ENCODE measurements at regions not wholly inside any gene's neighbourhood (a gene's known extent, or its start where the extent isn't known, plus 50 kb on each side); places are given as distances from the start of the nearest gene placed in this dataset.

DNA sequence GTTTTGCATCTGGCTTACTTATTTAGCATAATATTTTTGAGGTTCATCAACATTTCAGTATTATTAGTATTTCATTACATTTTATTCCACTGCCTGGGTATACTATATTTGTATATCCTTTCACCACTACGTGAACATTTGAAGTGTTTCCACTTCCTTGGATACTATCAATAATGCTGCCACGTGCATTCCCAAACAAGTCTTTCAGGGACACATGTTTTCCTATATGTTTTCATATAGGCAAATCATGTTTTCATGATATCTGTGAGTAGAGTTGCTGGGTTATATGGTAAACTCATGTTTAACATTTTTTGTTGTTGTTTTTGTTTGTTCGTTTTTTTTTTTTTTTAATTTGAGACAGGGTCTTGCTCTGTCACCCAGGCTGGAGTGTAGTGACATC, 380.1 kb downstream of the OMA1 start:
- H3K36me3 ChIP-seq = no peaks in the 10 kb centered on the region
- intact Hi-C loops (cut with DNase I) = no loop called here
- H3K4me3 ChIP-seq = no peak overlapping the region
- DNase-seq = no peak
- WGBS (ENCODE audit: insufficient coverage, low coverage, low lambda C conversion rate, missing lambda C conversion rate) = 82% methylated on average over 3 of the region's 3 CpGs
- H3K9me3 ChIP-seq = no peaks in the 10 kb centered on the region
- no peak for ATAC-seq
- no peaks in the 10 kb centered on the region for H3K27me3 ChIP-seq
- TF ChIP-seq POLR2A (IDR thresholded peaks at IDR 0.05) = no peak
- TF ChIP-seq, protein P1, sequence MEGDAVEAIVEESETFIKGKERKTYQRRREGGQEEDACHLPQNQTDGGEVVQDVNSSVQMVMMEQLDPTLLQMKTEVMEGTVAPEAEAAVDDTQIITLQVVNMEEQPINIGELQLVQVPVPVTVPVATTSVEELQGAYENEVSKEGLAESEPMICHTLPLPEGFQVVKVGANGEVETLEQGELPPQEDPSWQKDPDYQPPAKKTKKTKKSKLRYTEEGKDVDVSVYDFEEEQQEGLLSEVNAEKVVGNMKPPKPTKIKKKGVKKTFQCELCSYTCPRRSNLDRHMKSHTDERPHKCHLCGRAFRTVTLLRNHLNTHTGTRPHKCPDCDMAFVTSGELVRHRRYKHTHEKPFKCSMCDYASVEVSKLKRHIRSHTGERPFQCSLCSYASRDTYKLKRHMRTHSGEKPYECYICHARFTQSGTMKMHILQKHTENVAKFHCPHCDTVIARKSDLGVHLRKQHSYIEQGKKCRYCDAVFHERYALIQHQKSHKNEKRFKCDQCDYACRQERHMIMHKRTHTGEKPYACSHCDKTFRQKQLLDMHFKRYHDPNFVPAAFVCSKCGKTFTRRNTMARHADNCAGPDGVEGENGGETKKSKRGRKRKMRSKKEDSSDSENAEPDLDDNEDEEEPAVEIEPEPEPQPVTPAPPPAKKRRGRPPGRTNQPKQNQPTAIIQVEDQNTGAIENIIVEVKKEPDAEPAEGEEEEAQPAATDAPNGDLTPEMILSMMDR (IDR thresholded peaks at IDR 0.05) = no peak
- no peak overlapping the region for H3K27ac ChIP-seq
- no peaks in the 10 kb centered on the region for H3K4me1 ChIP-seq

DNA sequence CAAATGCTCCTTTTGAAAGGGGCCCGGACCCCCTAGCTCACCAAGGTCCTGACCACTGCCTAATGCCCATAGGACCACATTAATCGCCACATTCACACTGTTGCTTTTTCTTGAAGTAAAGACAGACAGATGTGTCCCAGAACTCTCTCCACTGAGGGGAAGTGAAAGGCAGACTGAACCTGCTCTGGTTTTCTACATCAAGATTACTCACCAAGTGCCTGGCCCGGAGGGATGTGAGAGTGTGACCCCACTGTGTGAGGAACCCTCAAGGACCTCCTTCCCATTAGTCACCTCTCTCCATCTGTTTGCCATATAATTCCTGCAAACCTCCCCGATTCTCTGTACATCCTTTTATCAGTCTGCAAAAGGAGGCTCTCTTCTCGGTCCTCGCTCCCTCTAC, 381.5 kb downstream of the OMA1 start:
- Histone ChIP-seq H3K4me3 (no peak overlapping the region), H3K27ac (no peak overlapping the region), H3K27me3 (no peaks in the 10 kb centered on the region), H3K9me3 (no peaks in the 10 kb centered on the region), H3K4me1 (no peaks in the 10 kb centered on the region), H3K36me3 (no peaks in the 10 kb centered on the region)
- 90% methylated on average over 5 of the region's 6 CpGs for WGBS (ENCODE audit: insufficient coverage, low coverage, low lambda C conversion rate, missing lambda C conversion rate)
- intact Hi-C loops (cut with DNase I) = no loop called here
- DNase-seq (no peak), ATAC-seq (no peak)
- TF ChIP-seq POLR2A (IDR thresholded peaks at IDR 0.05) = no peak
- TF ChIP-seq, protein P1 (IDR thresholded peaks at IDR 0.05) = no peak

DNA sequence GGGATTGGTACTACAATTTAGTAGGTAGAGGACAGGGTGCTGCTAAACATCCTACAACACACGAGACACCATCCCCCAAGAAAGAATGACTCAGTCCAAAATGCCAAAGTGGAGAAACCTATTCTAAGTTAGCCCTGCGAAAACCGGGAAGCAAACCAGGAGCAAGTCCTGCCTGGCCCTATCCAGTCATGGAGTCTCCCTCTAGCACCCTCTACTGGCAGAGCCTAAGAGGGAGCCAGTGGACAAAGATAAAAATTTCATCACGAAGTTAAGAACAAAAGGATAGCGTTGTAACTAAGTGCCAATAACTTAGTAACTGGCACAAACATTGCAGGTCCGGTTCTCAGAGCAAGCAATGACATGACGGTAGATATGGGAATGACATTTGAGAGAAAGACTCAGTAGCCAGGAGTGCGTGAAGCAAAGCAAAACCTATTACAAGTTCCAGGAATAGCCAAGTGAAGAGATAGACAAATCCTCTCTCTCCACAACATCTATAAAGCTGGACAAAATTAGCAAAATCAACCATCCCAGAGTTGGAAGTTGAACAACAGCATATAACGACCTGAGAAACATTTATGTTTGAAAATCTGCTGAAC, 383.5 kb downstream of the OMA1 start:
- no peak overlapping the region for H3K27ac ChIP-seq
- no peaks in the 10 kb centered on the region for H3K4me1 ChIP-seq
- WGBS (ENCODE audit: insufficient coverage, low coverage, low lambda C conversion rate, missing lambda C conversion rate) = 15% methylated on average over 9 of the region's 9 CpGs
- H3K27me3 ChIP-seq = no peaks in the 10 kb centered on the region
- H3K9me3 ChIP-seq = no peaks in the 10 kb centered on the region
- peak; percentile 97 to 99 (median 98) for ATAC-seq
- H3K36me3 ChIP-seq = no peaks in the 10 kb centered on the region
- no peak overlapping the region for H3K4me3 ChIP-seq
- TF ChIP-seq, protein P1 (IDR thresholded peaks at IDR 0.05) = peak; percentile 82 to 95 (median 91)
- no peak for TF ChIP-seq POLR2A (IDR thresholded peaks at IDR 0.05)
- peak in 2 of 3 donors; percentile 46 to 69 for DNase-seq
- intact Hi-C loops (cut with DNase I) = no loop called here

DNA sequence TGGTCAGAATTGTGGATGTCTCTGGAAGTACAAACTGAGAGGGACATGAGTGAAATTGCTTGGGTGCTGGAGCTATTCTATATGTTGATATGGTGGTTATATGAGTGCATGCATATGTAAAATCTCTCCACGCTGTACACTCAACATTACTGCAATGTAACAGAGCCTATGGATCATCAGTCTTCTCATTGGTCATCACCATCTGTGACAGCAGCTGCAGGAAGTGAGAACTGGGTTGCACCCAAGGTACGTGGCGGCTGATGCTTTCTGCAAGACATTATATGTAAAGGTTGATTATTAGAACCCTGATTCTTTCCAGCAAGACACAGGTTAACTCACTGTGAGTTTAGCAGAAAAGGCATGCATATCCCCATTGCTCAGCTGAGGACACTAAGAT, 387.1 kb downstream of the OMA1 start:
- no peak for ATAC-seq
- 96% methylated on average over 3 of the region's 3 CpGs for WGBS (ENCODE audit: insufficient coverage, low coverage, low lambda C conversion rate, missing lambda C conversion rate)
- intact Hi-C loops (cut with DNase I) = no loop called here
- Histone ChIP-seq H3K36me3 (no peaks in the 10 kb centered on the region), H3K9me3 (no peaks in the 10 kb centered on the region), H3K4me1 (peaks cover 0 to 8% (median 3%) of the 10 kb centered on the region in 4 donors), H3K27me3 (no peaks in the 10 kb centered on the region), H3K27ac (no peak overlapping the region), H3K4me3 (no peak overlapping the region)
- TF ChIP-seq, protein P1 (IDR thresholded peaks at IDR 0.05) = no peak
- no peak for TF ChIP-seq POLR2A (IDR thresholded peaks at IDR 0.05)
- no peak for DNase-seq
